H1 (cell line): ENCODE measurements at regions not wholly inside any gene's neighbourhood (a gene's known extent, or its start where the extent isn't known, plus 50 kb on each side); places are given as distances from the start of the nearest gene placed in this dataset.

ENCODE experiments used
- CTCF ChIA-PET: fragments of 300-600 bp; sonication (Branson Sonifier 250); formaldehyde crosslinking; loops from one replicate; lab custom pipeline; 2021; ENCODE audit not compliant: partially characterized antibody; lab: Charles Lee
- POLR2A ChIA-PET: fragments of 300-600 bp; sonication (Branson Sonifier 250); formaldehyde crosslinking; loops from one replicate; lab custom pipeline; 2021; ENCODE audit warnings: inconsistent platforms; ENCODE audit not compliant: partially characterized antibody; lab: Charles Lee
- DNase-seq, 2 experiments: peaks; one replicate each; pipeline versions ENCODE4 v3.0.0 to v3.0.0-alpha.2; 2010 to 2022; ENCODE audit warnings: low spot score in 2 of 2, low read depth in 1 of 2, mixed read lengths in 1 of 2
- FAIRE-seq: peaks from 2 replicates; lab custom pipeline; 2011; peaks lifted over from hg19 to GRCh38; lab: Jason Lieb, UNC
- H2AFZ ChIP-seq: 2 replicates; pipeline ENCODE4 v1.8.1; 2012; ENCODE audit warnings: low read length, inconsistent platforms
- H2AK5ac ChIP-seq: 2 replicates; pipeline ENCODE4 v1.6.1; 2013; ENCODE audit warnings: low read depth, low read length
- H2BK120ac ChIP-seq: replicated peaks from 2 replicates; pipeline ENCODE3; 2013; ENCODE audit warnings: low read depth, low read length, inconsistent platforms
- H2BK12ac ChIP-seq: 2 replicates; pipeline ENCODE4 v1.6.1; 2013; ENCODE audit warnings: low read depth, low read length
- H2BK15ac ChIP-seq: 2 replicates; pipeline ENCODE4 v1.6.1; 2013; ENCODE audit warnings: low read length
- H2BK20ac ChIP-seq: 2 replicates; pipeline ENCODE4 v1.6.1; 2013; ENCODE audit warnings: low read length
- H2BK5ac ChIP-seq: 2 replicates; pipeline ENCODE4 v1.6.1; 2013; ENCODE audit warnings: low read depth, low read length
- H3K14ac ChIP-seq: 2 replicates; pipeline ENCODE4 v1.6.1; 2013; ENCODE audit warnings: inconsistent platforms; ENCODE audit not compliant: insufficient read length
- H3K18ac ChIP-seq: 2 replicates; pipeline ENCODE4 v1.6.1; 2013; ENCODE audit warnings: low read length; ENCODE audit errors: extremely low read depth
- H3K23ac ChIP-seq: 2 replicates; pipeline ENCODE4 v1.6.1; 2013; ENCODE audit warnings: inconsistent platforms; ENCODE audit not compliant: insufficient read length
- H3K23me2 ChIP-seq: 2 replicates; pipeline ENCODE4 v1.6.1; 2013; ENCODE audit warnings: low read depth, low read length
- H3K27ac ChIP-seq: 2 replicates; pipeline ENCODE4 v1.6.1; 2011; ENCODE audit warnings: low read depth, low read length, inconsistent platforms
- H3K27me3 ChIP-seq, 4 experiments: replicated peaks in 1 of 4; 1 replicate in 1 of 4; 2 replicates in 3 of 4; pipeline versions ENCODE4 v1.6.1 to v1.8.1; 2011 to 2013; ENCODE audit warnings: low read length in 3 of 4, mild to moderate bottlenecking in 3 of 4, inconsistent platforms in 2 of 4, mixed read lengths in 2 of 4, moderate library complexity in 1 of 4; ENCODE audit not compliant: control insufficient read depth in 3 of 4, insufficient read depth in 3 of 4; ENCODE audit errors: extremely low read depth in 1 of 4
- H3K36me3 ChIP-seq, 4 experiments: 2 replicates each; pipeline versions ENCODE4 v1.6.1 to v1.8.1; 2011 to 2013; ENCODE audit warnings: mild to moderate bottlenecking in 4 of 4, low read length in 3 of 4, moderate library complexity in 2 of 4, control low read depth in 1 of 4, inconsistent platforms in 1 of 4; ENCODE audit not compliant: insufficient read depth in 4 of 4, control insufficient read depth in 2 of 4
- H3K4ac ChIP-seq: replicated peaks from 2 replicates; pipeline ENCODE3; 2013; ENCODE audit warnings: low read length, low read depth, mixed read lengths, inconsistent platforms; ENCODE audit not compliant: insufficient read length
- H3K4me1 ChIP-seq, 4 experiments: replicated peaks in 1 of 4; 1 replicate in 1 of 4; 2 replicates in 3 of 4; pipeline versions ENCODE4 v1.6.1 to v1.8.1; 2011 to 2013; ENCODE audit warnings: low read length in 3 of 4, inconsistent platforms in 2 of 4, mixed read lengths in 1 of 4; ENCODE audit not compliant: insufficient read depth in 4 of 4, control insufficient read depth in 3 of 4
- H3K4me2 ChIP-seq, 2 experiments: 2 replicates each; pipeline versions ENCODE4 v1.6.1 to v1.8.1; 2011 to 2013; ENCODE audit warnings: low read depth in 2 of 2, low read length in 2 of 2, control low read depth in 1 of 2, inconsistent platforms in 1 of 2, mild to moderate bottlenecking in 1 of 2; ENCODE audit not compliant: insufficient read depth in 1 of 2
- H3K4me3 ChIP-seq, 4 experiments: fragments of 200-600, 300-600 bp in 1 of 4; sonication (generic), shearing (Covaris generic), sonication (Bioruptor Twin) in 1 of 4; 2 replicates each; pipeline versions ENCODE4 v1.5.1 to v1.8.1; 2011 to 2016; ENCODE audit warnings: low read length in 4 of 4, low read depth in 3 of 4, control low read depth in 2 of 4, inconsistent platforms in 2 of 4, mild to moderate bottlenecking in 2 of 4, mixed read lengths in 1 of 4, moderate library complexity in 1 of 4; ENCODE audit not compliant: insufficient read depth in 2 of 4; ENCODE audit errors: extremely low read depth in 1 of 4
- H3K56ac ChIP-seq: replicated peaks from 2 replicates; pipeline ENCODE3; 2013; ENCODE audit warnings: low read depth, mild to moderate bottlenecking, mixed read lengths, low read length, inconsistent platforms; ENCODE audit not compliant: insufficient read length
- H3K79me1 ChIP-seq: 2 replicates; pipeline ENCODE4 v1.6.1; 2013; ENCODE audit warnings: low read depth, low read length, control low read depth
- H3K79me2 ChIP-seq, 2 experiments: 2 replicates each; pipeline versions ENCODE4 v1.6.1 to v1.8.1; 2012 to 2013; ENCODE audit warnings: low read length in 2 of 2, mild to moderate bottlenecking in 2 of 2, inconsistent platforms in 1 of 2; ENCODE audit not compliant: insufficient read depth in 2 of 2, control insufficient read depth in 1 of 2
- H3K9ac ChIP-seq, 4 experiments: replicated peaks in 1 of 4; 1 replicate in 1 of 4; 2 replicates in 3 of 4; pipeline versions ENCODE4 v1.6.1 to v1.8.1; 2011 to 2013; ENCODE audit warnings: low read depth in 3 of 4, low read length in 3 of 4, control low read depth in 2 of 4, mild to moderate bottlenecking in 2 of 4, moderate library complexity in 2 of 4, inconsistent platforms in 1 of 4; ENCODE audit errors: extremely low read depth in 1 of 4
- H3K9me3 ChIP-seq, 2 experiments: 2 replicates each; pipeline versions ENCODE4 v1.6.1 to v1.8.1; 2012 to 2013; ENCODE audit warnings: mild to moderate bottlenecking in 2 of 2, moderate library complexity in 2 of 2, control low read depth in 1 of 2, inconsistent platforms in 1 of 2, low read depth in 1 of 2, low read length in 1 of 2, mixed read lengths in 1 of 2; ENCODE audit not compliant: insufficient read depth in 2 of 2
- H4K20me1 ChIP-seq, 2 experiments: replicated peaks in 1 of 2; 2 replicates each; pipeline versions ENCODE3 to v1.8.1; 2011 to 2013; ENCODE audit warnings: inconsistent platforms in 2 of 2, low read length in 2 of 2, mild to moderate bottlenecking in 1 of 2; ENCODE audit not compliant: insufficient read depth in 2 of 2, control insufficient read depth in 1 of 2
- H4K5ac ChIP-seq: 2 replicates; pipeline ENCODE4 v1.6.1; 2013; ENCODE audit warnings: low read length, low read depth, mixed read lengths, inconsistent platforms; ENCODE audit not compliant: insufficient read length
- H4K8ac ChIP-seq: 2 replicates; pipeline ENCODE4 v1.8.0; 2013; ENCODE audit warnings: mild to moderate bottlenecking, moderate library complexity, low read length, inconsistent platforms; ENCODE audit not compliant: insufficient read depth; ENCODE audit errors: extremely low read depth
- H4K91ac ChIP-seq: replicated peaks from 2 replicates; pipeline ENCODE3; 2013; ENCODE audit warnings: low read length, mixed read lengths, inconsistent platforms; ENCODE audit not compliant: insufficient read length
- CEBPB ChIP-seq: IDR thresholded peaks from 2 replicates; pipeline ENCODE4 v1.6.1; 2012; ENCODE audit warnings: low read depth, low read length
- NRF1 ChIP-seq: IDR thresholded peaks from 2 replicates; pipeline ENCODE4 v1.6.1; 2011; ENCODE audit warnings: mild to moderate bottlenecking, low read depth, low read length, improper control_type of control experiment
- SP4 ChIP-seq: IDR thresholded peaks from 2 replicates; pipeline ENCODE4 v1.6.1; 2012; ENCODE audit warnings: low read length, inconsistent platforms
- WGBS, 2 experiments: shearing (Covaris generic) in 1 of 2; methylation state at CpG; one replicate each; pipeline versions ENCODE4 v1.1.6 to v1.1.7; 2013 to 2015; ENCODE audit warnings: low lambda C conversion rate in 2 of 2, mixed read lengths in 2 of 2, inconsistent platforms in 1 of 2, low coverage in 1 of 2, missing lambda C conversion rate in 1 of 2; ENCODE audit not compliant: insufficient replicate concordance in 2 of 2, insufficient coverage in 1 of 2, insufficient read length in 1 of 2; ENCODE audit errors: extremely low coverage in 1 of 2, missing lambda C conversion rate in 1 of 2; 5-methylcytosine and 5-hydroxymethylcytosine counted together

GRCh38 chr5:175094461-175094860, 349.5 kb downstream of the DRD1 start:
- DNase-seq = no peak
- no peak for FAIRE-seq

More at GRCh38 chr5:175094461-175094860, 349.5 kb downstream of the DRD1 start:
- no peak overlapping the region for H3K9ac ChIP-seq
- H4K91ac ChIP-seq = no peak overlapping the region
- H3K4ac ChIP-seq = no peak overlapping the region
- no peak overlapping the region for H4K8ac ChIP-seq
- H2BK15ac ChIP-seq = no peak overlapping the region
- H3K79me2 ChIP-seq = no peaks in the 10 kb centered on the region
- no peak overlapping the region for H2BK120ac ChIP-seq
- H3K27me3 ChIP-seq = no peaks in the 10 kb centered on the region
- no peaks in the 10 kb centered on the region for H3K36me3 ChIP-seq
- H3K27ac ChIP-seq = no peak overlapping the region
- CTCF ChIA-PET = no interaction called here
- H4K20me1 ChIP-seq = no peaks in the 10 kb centered on the region
- no peak overlapping the region for H2AK5ac ChIP-seq
- H2BK5ac ChIP-seq = no peak overlapping the region
- 88% methylated on average over 1 of the region's 1 CpG; no CpG with 5 or more reads in 1 of the 2 experiments for WGBS, 2 experiments
- H3K4me2 ChIP-seq = no peak overlapping the region
- POLR2A ChIA-PET = no interaction called here
- no peak overlapping the region for H3K23ac ChIP-seq
- no peak overlapping the region for H3K56ac ChIP-seq
- H2BK20ac ChIP-seq = no peak overlapping the region
- no peak overlapping the region for H3K18ac ChIP-seq
- H3K4me1 ChIP-seq = peaks cover 0 to 9% (median 0%) of the 10 kb centered on the region in 4 experiments; a peak in 3 of 7 replicates
- H2AFZ ChIP-seq = no peak overlapping the region
- H4K5ac ChIP-seq = no peak overlapping the region
- no peak for TF ChIP-seq SP4
- no peak for TF ChIP-seq CEBPB
- TF ChIP-seq NRF1 = no peak
- H3K14ac ChIP-seq = no peak overlapping the region
- H3K23me2 ChIP-seq = no peaks in the 10 kb centered on the region
- no peak overlapping the region for H3K4me3 ChIP-seq
- H2BK12ac ChIP-seq = no peak overlapping the region
- H3K9me3 ChIP-seq = no peaks in the 10 kb centered on the region
- H3K79me1 ChIP-seq = no peaks in the 10 kb centered on the region
